Astrocyte (in vitro differentiated cells and primary cell): ENCODE measurements at regions not wholly inside any gene's neighbourhood (a gene's known extent, or its start where the extent isn't known, plus 50 kb on each side); places are given as distances from the start of the nearest gene placed in this dataset.

Experiments
- DNase-seq: peaks from one replicate; pipeline ENCODE4 v3.0.0-alpha.2; 2010; ENCODE audit warnings: low read depth
- FAIRE-seq: peaks from 2 replicates; lab custom pipeline; 2011; peaks lifted over from hg19 to GRCh38; lab: Jason Lieb, UNC
- H2AFZ ChIP-seq: 2 replicates; pipeline ENCODE4 v1.6.0; 2012; ENCODE audit warnings: low read depth, low read length, inconsistent platforms
- H3K27ac ChIP-seq: 2 replicates; pipeline ENCODE4 v1.5.1; 2011; ENCODE audit warnings: low read depth, low read length, inconsistent platforms
- H3K27me3 ChIP-seq: 2 replicates; pipeline ENCODE4 v1.6.0; 2011; ENCODE audit warnings: low read length, inconsistent platforms; ENCODE audit not compliant: insufficient read depth
- H3K36me3 ChIP-seq: 2 replicates; pipeline ENCODE4 v1.5.1; 2011; ENCODE audit warnings: low read length, inconsistent platforms; ENCODE audit not compliant: insufficient read depth
- H3K4me1 ChIP-seq: 2 replicates; pipeline ENCODE4 v1.5.1; 2011; ENCODE audit warnings: low read length, inconsistent platforms; ENCODE audit not compliant: insufficient read depth
- H3K4me2 ChIP-seq: 2 replicates; pipeline ENCODE4 v1.6.0; 2012; ENCODE audit warnings: low read length, inconsistent platforms
- H3K4me3 ChIP-seq: 2 replicates; pipeline ENCODE4 v1.5.1; 2011; ENCODE audit warnings: low read depth, mild to moderate bottlenecking, low read length, inconsistent platforms; ENCODE audit not compliant: insufficient read depth
- H3K79me2 ChIP-seq: 2 replicates; pipeline ENCODE4 v1.6.0; 2012; ENCODE audit warnings: mild to moderate bottlenecking, low read length, inconsistent platforms; ENCODE audit not compliant: insufficient read depth
- H3K9ac ChIP-seq: 2 replicates; pipeline ENCODE4 v1.6.0; 2012; ENCODE audit warnings: mild to moderate bottlenecking, low read length, inconsistent platforms
- H3K9me3 ChIP-seq: 2 replicates; pipeline ENCODE4 v1.5.1; 2012; ENCODE audit warnings: low read depth, mild to moderate bottlenecking, low read length, inconsistent platforms; ENCODE audit not compliant: insufficient read depth
- H4K20me1 ChIP-seq: 2 replicates; pipeline ENCODE4 v1.6.0; 2012; ENCODE audit warnings: low read length, inconsistent platforms; ENCODE audit not compliant: insufficient read depth
- H3K27ac Mint-ChIP-seq: one replicate; pipeline ENCODE4 v1.8.0; 2021; ENCODE audit warnings: mild to moderate bottlenecking, mixed read lengths; ENCODE audit not compliant: unreplicated experiment
- H3K27me3 Mint-ChIP-seq: one replicate; pipeline ENCODE4 v1.8.0; 2021; ENCODE audit warnings: low read depth, mixed read lengths; ENCODE audit not compliant: unreplicated experiment
- H3K36me3 Mint-ChIP-seq: one replicate; pipeline ENCODE4 v1.8.0; 2021; ENCODE audit warnings: low read depth, mixed read lengths; ENCODE audit not compliant: unreplicated experiment
- H3K4me1 Mint-ChIP-seq: one replicate; pipeline ENCODE4 v1.8.0; 2021; ENCODE audit warnings: low read depth, mixed read lengths; ENCODE audit not compliant: unreplicated experiment
- H3K4me3 Mint-ChIP-seq: one replicate; pipeline ENCODE4 v1.8.0; 2021; ENCODE audit warnings: mild to moderate bottlenecking, moderate library complexity, mixed read lengths; ENCODE audit not compliant: unreplicated experiment
- H3K9me3 Mint-ChIP-seq: one replicate; pipeline ENCODE4 v1.8.0; 2021; ENCODE audit warnings: mild to moderate bottlenecking, mixed read lengths; ENCODE audit not compliant: unreplicated experiment
- CTCF ChIP-seq: IDR thresholded peaks from 2 replicates; pipeline ENCODE4 v1.5.1; 2011; ENCODE audit warnings: low read depth, mild to moderate bottlenecking, inconsistent platforms, low read length, moderate library complexity; ENCODE audit not compliant: insufficient read depth
- EZH2 ChIP-seq: IDR thresholded peaks from 2 replicates; pipeline ENCODE4 v1.6.1; 2012; ENCODE audit warnings: mild to moderate bottlenecking, low read length, inconsistent platforms; ENCODE audit not compliant: insufficient read depth

GRCh38 chr7:155167706-155168365 is 97.7 kb downstream of the HTR5A start:
- Mint-ChIP-seq H3K9me3 (no peaks in the 10 kb centered on the region), H3K36me3 (no peaks in the 10 kb centered on the region), H3K27me3 (peaks cover 37% of the 10 kb centered on the region), H3K4me3 (no peak overlapping the region), H3K4me1 (no peaks in the 10 kb centered on the region), H3K27ac (no peak overlapping the region)
- Histone ChIP-seq H3K4me2 (no peak overlapping the region), H3K9ac (no peak overlapping the region), H3K36me3 (no peaks in the 10 kb centered on the region), H2AFZ (no peak overlapping the region), H3K4me3 (no peak overlapping the region), H3K27me3 (no peaks in the 10 kb centered on the region), H3K27ac (no peak overlapping the region), H3K4me1 (peaks cover 7% of the 10 kb centered on the region), H4K20me1 (no peaks in the 10 kb centered on the region), H3K9me3 (no peaks in the 10 kb centered on the region), H3K79me2 (no peaks in the 10 kb centered on the region)
- no peak for DNase-seq
- FAIRE-seq = no peak
- TF ChIP-seq EZH2 (no peak), CTCF (no peak)

DNA sequence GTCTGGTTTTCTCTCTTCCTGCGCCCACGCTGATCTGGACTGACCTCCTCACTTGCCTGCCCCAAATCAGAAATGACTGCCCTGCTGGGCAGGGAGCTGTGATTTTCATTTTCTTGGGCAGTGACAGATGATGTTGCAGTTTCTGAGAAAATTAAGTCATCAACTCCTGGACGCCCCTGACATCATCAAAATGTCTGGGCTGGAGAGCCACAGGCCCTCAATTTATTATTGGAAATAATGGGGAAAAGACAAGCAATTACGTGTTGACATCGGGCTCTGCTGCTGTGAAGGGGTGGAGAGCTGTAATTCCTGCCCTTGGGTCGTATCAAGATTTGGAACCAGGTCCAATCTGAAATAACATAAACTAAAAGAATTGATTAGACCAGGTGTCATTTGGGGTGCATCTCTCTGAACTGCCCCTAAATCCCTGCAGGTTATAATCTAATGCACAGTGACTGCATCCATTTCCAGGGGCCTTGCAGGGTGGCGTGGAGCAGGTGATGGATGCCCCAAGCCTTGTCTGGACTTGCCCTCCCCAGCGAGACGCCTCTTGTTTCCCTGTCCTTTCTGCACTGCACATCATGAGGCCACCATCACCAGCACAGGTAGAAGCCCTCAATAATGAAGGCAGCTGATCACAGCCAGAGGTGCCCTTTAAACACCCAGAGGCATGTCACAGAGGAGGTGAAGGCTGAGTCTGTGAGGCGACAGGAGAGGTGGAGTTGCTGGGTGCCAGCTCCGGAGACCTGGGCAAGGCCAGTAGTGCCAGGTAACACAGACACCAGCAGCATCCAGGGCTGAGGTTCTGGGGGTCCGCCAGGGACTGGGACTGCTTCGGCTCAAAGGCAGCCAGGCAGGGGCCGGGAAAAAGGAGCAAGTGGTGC is 98.7 kb downstream of the HTR5A start:
- TF ChIP-seq EZH2 (no peak), CTCF (no peak)
- FAIRE-seq (no peak), DNase-seq (no peak)
- Histone ChIP-seq H3K9ac (no peak overlapping the region), H3K4me1 (peaks cover 7% of the 10 kb centered on the region), H3K27me3 (no peaks in the 10 kb centered on the region), H2AFZ (no peak overlapping the region), H3K27ac (no peak overlapping the region), H3K79me2 (no peaks in the 10 kb centered on the region), H3K9me3 (no peaks in the 10 kb centered on the region), H3K36me3 (no peaks in the 10 kb centered on the region), H3K4me3 (no peak overlapping the region), H3K4me2 (no peak overlapping the region), H4K20me1 (no peaks in the 10 kb centered on the region)
- peaks cover 39% of the 10 kb centered on the region for H3K27me3 Mint-ChIP-seq
- no peaks in the 10 kb centered on the region for H3K36me3 Mint-ChIP-seq
- H3K27ac Mint-ChIP-seq = no peak overlapping the region
- peaks cover 3% of the 10 kb centered on the region for H3K9me3 Mint-ChIP-seq
- H3K4me1 Mint-ChIP-seq = no peaks in the 10 kb centered on the region
- H3K4me3 Mint-ChIP-seq = no peak overlapping the region
